DND-41 (cell line): ENCODE measurements at regions not wholly inside any gene's neighbourhood (a gene's known extent, or its start where the extent isn't known, plus 50 kb on each side); places are given as distances from the start of the nearest gene placed in this dataset.

ENCODE experiments used
- ATAC-seq: fragments of 200-7000 bp; cut with Tn5 transposase; 3 replicates; pipeline ENCODE4 v1.9.1; 2021; ENCODE audit warnings: low read depth; ENCODE audit not compliant: insufficient read depth
- DNase-seq: peaks from one replicate; pipeline ENCODE4 v3.0.0-alpha.2; 2020
- H2AFZ ChIP-seq: 2 replicates; pipeline ENCODE4 v1.6.0; 2012; ENCODE audit warnings: low read depth, low read length
- H3K27ac ChIP-seq: 2 replicates; pipeline ENCODE4 v1.5.1; 2012; ENCODE audit warnings: low read length, inconsistent platforms
- H3K27me3 ChIP-seq: fragments of 200-600 bp; sonication (generic); 2 replicates; pipeline ENCODE4 v1.6.0; 2012; ENCODE audit warnings: low read length, mild to moderate bottlenecking, inconsistent platforms; ENCODE audit not compliant: insufficient read depth, poor library complexity
- H3K36me3 ChIP-seq: 2 replicates; pipeline ENCODE4 v1.5.1; 2012; ENCODE audit warnings: low read length, inconsistent platforms; ENCODE audit not compliant: insufficient read depth
- H3K4me1 ChIP-seq: 2 replicates; pipeline ENCODE4 v1.5.1; 2012; ENCODE audit warnings: mild to moderate bottlenecking, low read length; ENCODE audit not compliant: insufficient read depth
- H3K4me2 ChIP-seq: 2 replicates; pipeline ENCODE4 v1.6.0; 2012; ENCODE audit warnings: mild to moderate bottlenecking, moderate library complexity, low read length, inconsistent platforms; ENCODE audit not compliant: insufficient read depth
- H3K4me3 ChIP-seq, 2 experiments: fragments of 200-600 bp in 1 of 2; shearing (Covaris generic) in 1 of 2; 2 replicates each; pipeline ENCODE4 v1.5.1; 2012 to 2016; ENCODE audit warnings: inconsistent platforms in 2 of 2, low read length in 2 of 2, mild to moderate bottlenecking in 2 of 2, low read depth in 1 of 2, moderate library complexity in 1 of 2
- H3K79me2 ChIP-seq: 2 replicates; pipeline ENCODE4 v1.6.0; 2012; ENCODE audit warnings: low read length, inconsistent platforms; ENCODE audit not compliant: insufficient read depth
- H3K9ac ChIP-seq: 2 replicates; pipeline ENCODE4 v1.6.0; 2012; ENCODE audit warnings: low read depth, mild to moderate bottlenecking, inconsistent platforms, low read length, moderate library complexity
- H3K9me3 ChIP-seq: 2 replicates; pipeline ENCODE4 v1.5.1; 2012; ENCODE audit warnings: low read length, moderate library complexity, mild to moderate bottlenecking, inconsistent platforms; ENCODE audit not compliant: insufficient read depth, severe bottlenecking
- H4K20me1 ChIP-seq: 2 replicates; pipeline ENCODE4 v1.6.0; 2012; ENCODE audit warnings: low read length; ENCODE audit not compliant: insufficient read depth
- CTCF ChIP-seq: IDR thresholded peaks from 2 replicates; pipeline ENCODE4 v1.5.1; 2012; ENCODE audit warnings: borderline replicate concordance, low read length, moderate library complexity, mild to moderate bottlenecking; ENCODE audit not compliant: poor library complexity, severe bottlenecking; ENCODE audit errors: extremely low read depth
- EZH2 ChIP-seq: IDR thresholded peaks from 3 replicates; pipeline ENCODE4 v1.6.1; 2012; ENCODE audit warnings: borderline replicate concordance, low read depth, mild to moderate bottlenecking, moderate library complexity, low read length, inconsistent platforms; ENCODE audit not compliant: severe bottlenecking

GRCh38 chr20:22418738-22419137, 165.6 kb downstream of the FOXA2 start:
- Histone ChIP-seq H4K20me1 (no peaks in the 10 kb centered on the region), H2AFZ (no peak overlapping the region), H3K9ac (no peak overlapping the region), H3K4me2 (no peak overlapping the region), H3K36me3 (no peaks in the 10 kb centered on the region), H3K79me2 (no peaks in the 10 kb centered on the region), H3K27ac (no peak overlapping the region), H3K9me3 (no peaks in the 10 kb centered on the region), H3K4me3 (no peak overlapping the region), H3K4me1 (no peaks in the 10 kb centered on the region), H3K27me3 (peaks cover 4% of the 10 kb centered on the region)
- ATAC-seq (no peak), DNase-seq (no peak)
- TF ChIP-seq CTCF (no peak), EZH2 (no peak)

DNA sequence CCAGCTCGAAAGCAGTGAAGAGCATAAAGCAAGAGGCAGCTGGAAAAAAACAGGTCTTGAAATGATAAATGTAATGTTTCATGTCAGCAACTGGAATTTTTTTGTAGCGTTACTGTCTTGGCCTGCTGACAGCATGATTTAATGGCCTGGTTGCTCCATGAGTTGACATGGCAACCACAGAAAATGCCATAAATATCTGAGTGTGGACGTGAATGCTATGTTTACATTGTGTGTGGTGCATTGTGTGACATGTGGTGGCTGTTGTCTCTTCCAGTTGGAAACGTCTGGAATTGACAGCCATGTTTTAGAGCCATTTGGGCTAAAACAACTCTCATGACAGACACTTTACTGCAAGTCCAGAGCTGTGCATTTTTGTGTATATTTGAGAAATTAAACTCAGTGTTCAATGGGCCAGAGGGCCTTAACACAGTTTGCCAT, 170.0 kb downstream of the FOXA2 start:
- no peak overlapping the region for H2AFZ ChIP-seq
- DNase-seq: no peak
- ATAC-seq: no peak
- no peak overlapping the region for H3K27ac ChIP-seq
- no peak overlapping the region for H3K4me3 ChIP-seq
- no peak overlapping the region for H3K9ac ChIP-seq
- no peaks in the 10 kb centered on the region for H3K36me3 ChIP-seq
- H3K9me3 ChIP-seq: no peaks in the 10 kb centered on the region
- H4K20me1 ChIP-seq: no peaks in the 10 kb centered on the region
- TF ChIP-seq CTCF (no peak), EZH2 (no peak)
- H3K27me3 ChIP-seq: no peaks in the 10 kb centered on the region
- no peaks in the 10 kb centered on the region for H3K4me1 ChIP-seq
- H3K4me2 ChIP-seq: no peak overlapping the region
- no peaks in the 10 kb centered on the region for H3K79me2 ChIP-seq

GRCh38 chr20:22412977-22413868, 171.1 kb downstream of the FOXA2 start:
- no peak for DNase-seq
- no peak for ATAC-seq
- no peaks in the 10 kb centered on the region for H3K27me3 ChIP-seq
- no peaks in the 10 kb centered on the region for H3K79me2 ChIP-seq
- no peaks in the 10 kb centered on the region for H3K36me3 ChIP-seq
- no peak overlapping the region for H3K4me3 ChIP-seq
- H3K9me3 ChIP-seq: no peaks in the 10 kb centered on the region
- no peak overlapping the region for H3K27ac ChIP-seq
- H3K9ac ChIP-seq: no peak overlapping the region
- H3K4me1 ChIP-seq: no peaks in the 10 kb centered on the region
- no peak for TF ChIP-seq EZH2
- TF ChIP-seq CTCF: no peak
- no peaks in the 10 kb centered on the region for H4K20me1 ChIP-seq
- no peak overlapping the region for H3K4me2 ChIP-seq
- no peak overlapping the region for H2AFZ ChIP-seq
